HG03469 (cell line): ENCODE measurements at regions not wholly inside any gene's neighbourhood (a gene's known extent, or its start where the extent isn't known, plus 50 kb on each side); places are given as distances from the start of the nearest gene placed in this dataset.

Experiments
- ATAC-seq: cut with Tn5 transposase; IDR thresholded peaks from one replicate; pipeline ENCODE4 v1.9.1; 2021; ENCODE audit warnings: mild to moderate bottlenecking, moderate library complexity, moderate number of reproducible peaks; ENCODE audit not compliant: unreplicated experiment

- ATAC-seq = no peak
Observed at GRCh38 chr18:22613058-22613690, 195.5 kb upstream of the CTAGE1 start.

- ATAC-seq = no peak
Observed at GRCh38 chr18:22613788-22614187, 196.1 kb upstream of the CTAGE1 start.

DNA sequence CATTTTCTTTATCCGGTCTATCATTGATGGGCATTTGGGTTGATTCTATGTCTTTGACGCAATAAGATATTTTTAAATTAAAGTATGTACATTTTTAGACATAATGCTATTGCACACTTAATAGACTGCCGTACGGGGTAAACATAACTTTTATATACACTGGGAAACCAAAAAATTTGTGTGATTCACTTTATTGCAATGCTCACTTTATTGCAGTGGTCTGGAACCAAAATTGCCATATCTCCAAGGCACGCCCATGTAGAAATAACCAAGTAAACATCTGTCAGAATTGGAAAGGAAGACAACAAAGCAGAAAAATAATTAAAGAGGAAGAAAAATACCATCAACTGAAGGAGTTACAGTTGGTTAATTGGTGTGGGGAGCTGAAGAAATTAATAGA lies 205.8 kb upstream of the CTAGE1 start:
- ATAC-seq = no peak

DNA sequence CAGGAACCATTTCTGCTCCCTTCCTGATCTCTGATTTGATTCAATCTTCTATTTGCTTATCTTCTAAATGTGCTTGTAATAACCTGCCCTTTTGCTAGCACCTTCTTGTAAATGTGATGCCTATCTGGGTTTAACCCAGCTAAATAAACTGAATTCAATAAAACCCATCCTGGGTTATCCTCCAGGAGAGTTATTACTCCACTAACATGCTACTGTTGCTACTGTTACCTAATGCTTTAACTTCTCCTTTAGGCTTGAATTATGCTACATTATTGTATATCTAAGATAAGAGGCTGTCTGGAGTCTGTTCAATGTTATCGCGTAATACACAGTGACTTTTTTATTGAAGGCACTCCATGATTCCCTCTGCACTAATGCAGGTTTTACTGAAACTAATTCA lies 206.5 kb upstream of the CTAGE1 start:
- no peak for ATAC-seq

DNA sequence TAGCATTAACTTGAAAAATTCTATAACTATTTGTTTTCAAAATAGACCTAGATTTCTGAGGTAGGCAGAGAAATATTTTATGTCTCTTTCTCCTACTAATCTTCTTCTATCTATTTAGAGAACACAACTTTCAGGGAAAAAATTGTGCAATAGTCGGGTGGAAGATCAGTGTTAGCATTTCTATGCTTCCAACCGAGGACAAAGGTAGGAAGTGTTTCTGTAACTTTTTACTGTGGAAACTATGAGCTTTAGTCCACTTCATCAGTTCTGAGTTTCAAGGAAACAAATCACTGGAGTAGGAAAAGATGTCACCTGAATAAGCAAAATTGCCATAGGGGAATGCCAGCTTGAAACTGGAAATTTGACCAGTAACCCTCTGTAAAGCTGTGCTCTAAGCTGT lies 207.7 kb upstream of the CTAGE1 start:
- ATAC-seq = no peak

GRCh38 chr18:22626771-22627170 lies 209.1 kb upstream of the CTAGE1 start:
- no peak for ATAC-seq

- ATAC-seq = no peak
Observed at GRCh38 chr18:22627506-22627905, 209.8 kb upstream of the CTAGE1 start.

DNA sequence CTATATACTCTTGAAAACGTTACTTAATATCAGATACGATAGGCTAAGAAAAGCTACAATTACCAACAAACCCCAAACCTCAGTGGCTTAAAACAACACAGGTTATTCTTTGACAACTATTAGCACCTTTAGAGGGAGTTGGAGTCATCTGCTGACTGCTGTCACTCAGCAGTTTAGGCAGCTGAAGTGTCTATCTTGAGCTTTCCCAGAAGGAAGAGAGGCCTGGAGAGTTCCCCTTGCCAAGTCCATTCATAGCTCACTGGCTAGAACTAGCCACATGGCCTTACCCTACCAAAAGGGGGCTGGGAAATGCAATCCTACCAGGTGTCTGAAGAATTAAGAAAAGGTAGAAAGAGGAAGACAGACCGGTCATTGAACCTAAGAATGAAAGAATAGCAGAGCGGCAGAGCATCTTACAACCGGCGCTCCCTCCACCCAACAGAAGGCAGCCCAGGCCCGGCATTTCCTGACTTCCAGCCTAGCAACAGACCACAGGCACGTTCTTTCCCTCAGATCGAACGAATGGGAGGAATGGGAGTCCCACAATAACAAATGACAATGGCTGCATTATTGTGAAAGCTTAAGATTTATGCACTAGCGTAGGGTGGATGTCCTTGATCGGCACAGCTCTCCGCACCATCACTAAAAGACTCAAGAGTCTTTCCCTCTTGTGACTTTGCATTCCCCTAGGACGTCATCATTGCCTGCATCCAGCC lies 211.2 kb upstream of the CTAGE1 start:
- ATAC-seq = no peak

DNA sequence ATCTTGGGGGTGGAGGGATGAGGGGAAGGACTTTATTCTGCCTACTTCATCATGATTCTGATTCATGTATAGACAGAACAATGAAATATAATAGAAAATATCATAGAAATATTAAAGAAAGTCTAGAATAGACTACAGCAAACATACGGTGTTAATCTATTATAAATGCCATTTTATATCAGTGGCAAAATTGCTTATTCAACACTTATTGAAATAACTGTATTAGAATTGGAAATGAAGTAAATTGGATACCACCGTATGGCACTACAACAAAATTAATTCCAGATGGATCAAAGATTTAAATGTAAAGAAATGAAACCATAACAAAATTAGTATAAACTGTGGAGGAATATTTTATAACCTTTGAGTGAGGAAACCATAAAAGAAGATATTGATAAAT lies 213.3 kb upstream of the CTAGE1 start:
- no peak for ATAC-seq

GRCh38 chr18:22632191-22632590 lies 214.5 kb upstream of the CTAGE1 start:
- ATAC-seq = no peak

- ATAC-seq = no peak
Observed at GRCh38 chr18:22634464-22634863, 216.7 kb upstream of the CTAGE1 start.

GRCh38 chr18:22637787-22638186 lies 220.1 kb upstream of the CTAGE1 start:
- no peak for ATAC-seq

DNA sequence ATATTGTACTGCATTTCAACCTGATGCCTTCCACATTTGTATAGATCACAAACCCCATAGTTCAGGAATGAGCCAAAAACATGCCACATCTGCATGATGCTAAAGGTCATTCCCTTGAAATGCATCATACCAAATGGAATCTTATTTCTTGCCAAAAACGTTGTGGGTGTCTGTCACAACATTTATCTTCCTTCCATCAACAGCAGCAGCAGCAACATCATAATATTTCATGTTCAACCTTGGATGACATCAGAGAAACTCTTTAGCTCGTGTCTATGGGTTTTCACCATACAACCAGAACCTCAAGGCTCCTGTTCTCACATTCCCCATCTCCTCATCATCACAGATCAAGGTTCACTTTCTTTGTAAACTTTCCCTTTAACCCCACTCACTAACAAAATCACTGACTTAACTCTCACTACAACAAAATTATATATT lies 221.3 kb upstream of the CTAGE1 start:
- no peak for ATAC-seq

DNA sequence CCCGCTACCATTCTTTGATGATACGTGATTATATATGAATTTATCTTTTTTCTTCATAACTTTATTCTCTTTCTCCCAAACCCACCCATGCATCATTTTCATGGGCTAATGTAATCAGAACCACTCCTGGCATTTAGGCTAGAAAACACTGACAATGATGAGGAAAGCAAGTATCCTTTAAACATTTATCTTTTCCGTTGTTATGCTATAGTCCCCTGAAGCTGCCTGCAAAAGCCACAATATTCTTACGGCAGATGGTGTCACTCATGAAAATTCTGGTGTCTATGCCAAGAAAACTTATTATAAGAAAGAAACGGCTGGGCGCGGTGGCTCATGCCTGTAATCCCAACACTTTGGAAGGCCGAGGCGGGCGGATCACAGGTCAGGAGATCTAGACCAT lies 221.8 kb upstream of the CTAGE1 start:
- ATAC-seq = no peak

DNA sequence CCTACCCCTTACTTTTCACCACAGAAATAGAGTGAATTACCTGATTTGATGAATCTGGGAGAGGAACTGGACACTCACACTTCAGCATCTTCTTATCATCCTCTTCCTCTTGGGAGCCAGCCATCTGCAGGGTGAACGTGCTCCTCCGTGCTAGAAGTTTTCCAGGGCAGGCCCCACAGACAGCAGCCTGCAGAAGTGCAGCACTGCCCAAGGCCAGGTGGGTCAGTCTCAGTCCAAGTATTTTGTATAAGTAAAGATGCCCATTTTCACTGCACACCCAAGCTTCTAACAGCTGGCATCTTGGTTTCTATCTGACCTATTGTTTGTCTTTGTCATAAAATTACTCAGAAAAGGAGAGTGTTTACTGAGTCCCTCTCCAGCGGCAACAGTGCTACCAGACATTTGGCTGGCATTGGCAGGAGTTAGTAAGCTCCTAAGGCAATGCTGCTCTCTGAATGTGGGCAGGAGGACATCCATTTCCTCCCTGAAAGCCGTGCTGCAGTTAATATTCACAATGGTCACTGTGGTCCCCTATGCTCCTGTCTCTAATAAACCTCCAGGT lies 222.6 kb upstream of the CTAGE1 start:
- no peak for ATAC-seq

DNA sequence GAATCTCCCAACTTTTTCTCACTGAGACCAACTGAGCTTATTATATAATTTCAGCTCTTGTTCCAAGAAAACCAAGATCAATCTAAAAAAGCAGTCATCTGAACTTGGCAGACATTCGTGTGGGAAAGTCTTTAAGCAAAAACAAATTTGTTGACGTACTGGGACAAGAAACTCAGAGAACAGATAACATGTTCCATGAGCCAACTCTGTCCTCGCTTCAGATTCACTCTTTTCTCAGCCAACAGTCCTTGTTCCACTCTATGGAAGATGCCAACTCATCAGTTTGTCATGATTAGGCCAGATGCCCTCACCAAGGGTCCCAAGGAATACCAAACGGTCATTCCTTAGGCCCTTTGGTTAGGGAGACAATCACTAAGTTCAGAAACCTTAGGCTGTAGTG lies 224.2 kb upstream of the CTAGE1 start:
- ATAC-seq = no peak

DNA sequence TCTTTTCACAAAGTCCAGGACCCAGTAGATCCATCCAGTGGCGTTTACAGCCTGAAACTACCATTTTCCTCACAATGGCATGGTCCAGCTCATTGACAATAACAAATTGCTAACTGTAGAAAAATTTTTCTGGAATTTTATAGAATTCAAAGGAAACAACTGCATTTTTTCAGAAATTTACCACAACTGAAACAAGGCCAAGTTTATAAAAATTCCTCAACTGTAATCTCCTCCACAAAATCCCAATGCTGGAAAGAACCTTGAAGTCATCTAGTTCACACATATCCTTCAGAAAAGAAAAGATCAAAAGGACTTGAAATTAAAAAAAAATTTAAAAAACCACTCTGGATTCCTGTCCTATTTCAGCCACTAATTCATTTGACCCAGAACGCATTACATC lies 226.0 kb upstream of the CTAGE1 start:
- no peak for ATAC-seq

GRCh38 chr18:22650247-22650646 lies 232.5 kb upstream of the CTAGE1 start:
- ATAC-seq = no peak

GRCh38 chr18:22657619-22658018 lies 239.9 kb upstream of the CTAGE1 start:
- no peak for ATAC-seq

DNA sequence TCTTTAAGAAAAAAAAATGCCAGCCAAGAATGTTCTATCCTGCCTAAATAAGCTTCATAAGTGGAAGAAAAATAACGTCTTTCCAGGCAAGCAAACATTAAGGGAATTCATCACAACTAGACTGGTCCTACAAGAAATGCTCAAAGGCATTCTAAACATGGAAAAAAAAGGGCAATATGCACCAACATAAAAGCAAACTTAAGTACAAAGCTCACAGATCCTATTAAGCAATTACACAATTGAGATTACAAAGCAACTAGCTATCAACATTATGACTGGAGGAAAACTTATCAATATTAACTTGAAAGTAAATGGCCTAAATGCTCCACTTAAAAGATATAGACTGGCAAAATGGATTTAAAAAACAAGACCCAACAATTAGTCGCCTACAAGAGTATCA lies 240.6 kb upstream of the CTAGE1 start:
- ATAC-seq = no peak

DNA sequence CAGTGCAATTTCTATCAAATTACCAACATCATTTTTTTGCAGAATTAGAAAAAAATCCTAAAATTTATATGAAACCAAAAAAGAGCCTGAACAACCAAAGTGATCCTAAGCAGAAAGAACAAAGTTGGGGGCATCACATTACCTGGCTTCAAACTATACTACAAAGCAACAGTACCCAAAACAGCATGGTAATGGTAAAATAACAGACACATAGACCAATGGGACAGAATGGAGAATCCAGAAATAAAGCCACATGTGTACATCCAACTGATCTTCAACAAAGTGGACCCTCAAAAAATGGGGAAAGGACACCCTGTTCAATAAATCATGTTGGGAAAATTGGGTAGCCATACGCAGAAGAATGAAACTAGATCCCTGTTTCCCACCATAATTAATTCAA lies 245.7 kb upstream of the CTAGE1 start:
- no peak for ATAC-seq

- no peak for ATAC-seq
Observed at GRCh38 chr18:22666411-22666940, 248.8 kb upstream of the CTAGE1 start.
